ENCODE measurements at regions not wholly inside any gene's neighbourhood (a gene's known extent, or its start where the extent isn't known, plus 50 kb on each side); places are given as distances from the start of the nearest gene placed in this dataset.

DNA sequence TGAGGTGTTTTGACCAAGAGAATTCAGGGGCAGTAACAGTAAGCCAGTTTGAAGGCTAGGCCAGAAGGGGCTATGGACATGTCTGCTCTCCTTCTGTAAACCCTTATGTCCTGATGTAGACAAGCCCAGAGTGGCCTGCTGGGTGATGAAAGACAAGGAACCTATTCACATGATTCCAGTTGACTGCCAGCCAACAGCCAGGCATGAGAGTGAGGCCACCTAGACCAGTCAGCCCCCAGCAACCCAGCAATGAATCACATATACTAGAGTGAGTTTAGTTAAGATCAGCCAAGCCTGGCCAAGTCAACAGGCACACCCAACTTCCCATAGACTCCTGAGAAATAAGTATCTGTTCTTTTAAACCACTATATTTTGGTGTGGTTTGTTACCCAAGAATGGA lies 1889.7 kb upstream of the CELF4 start:
- TF ChIP-seq HDGF (IDR thresholded peaks at IDR 0.05): no peak
- TF ChIP-seq, protein P1, sequence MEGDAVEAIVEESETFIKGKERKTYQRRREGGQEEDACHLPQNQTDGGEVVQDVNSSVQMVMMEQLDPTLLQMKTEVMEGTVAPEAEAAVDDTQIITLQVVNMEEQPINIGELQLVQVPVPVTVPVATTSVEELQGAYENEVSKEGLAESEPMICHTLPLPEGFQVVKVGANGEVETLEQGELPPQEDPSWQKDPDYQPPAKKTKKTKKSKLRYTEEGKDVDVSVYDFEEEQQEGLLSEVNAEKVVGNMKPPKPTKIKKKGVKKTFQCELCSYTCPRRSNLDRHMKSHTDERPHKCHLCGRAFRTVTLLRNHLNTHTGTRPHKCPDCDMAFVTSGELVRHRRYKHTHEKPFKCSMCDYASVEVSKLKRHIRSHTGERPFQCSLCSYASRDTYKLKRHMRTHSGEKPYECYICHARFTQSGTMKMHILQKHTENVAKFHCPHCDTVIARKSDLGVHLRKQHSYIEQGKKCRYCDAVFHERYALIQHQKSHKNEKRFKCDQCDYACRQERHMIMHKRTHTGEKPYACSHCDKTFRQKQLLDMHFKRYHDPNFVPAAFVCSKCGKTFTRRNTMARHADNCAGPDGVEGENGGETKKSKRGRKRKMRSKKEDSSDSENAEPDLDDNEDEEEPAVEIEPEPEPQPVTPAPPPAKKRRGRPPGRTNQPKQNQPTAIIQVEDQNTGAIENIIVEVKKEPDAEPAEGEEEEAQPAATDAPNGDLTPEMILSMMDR (IDR thresholded peaks at IDR 0.05 in 2 of 3, conservative IDR thresholded peaks at IDR 0.05 in 1 of 3; ENCODE audit: control insufficient read depth in 2 of 3, extremely low read depth in 1 of 3, insufficient read depth in 1 of 3, low read depth in 3 of 3, low read length in 3 of 3): no peak
- TF ChIP-seq, protein P2, sequence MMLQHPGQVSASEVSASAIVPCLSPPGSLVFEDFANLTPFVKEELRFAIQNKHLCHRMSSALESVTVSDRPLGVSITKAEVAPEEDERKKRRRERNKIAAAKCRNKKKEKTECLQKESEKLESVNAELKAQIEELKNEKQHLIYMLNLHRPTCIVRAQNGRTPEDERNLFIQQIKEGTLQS (IDR thresholded peaks at IDR 0.05; ENCODE audit: borderline replicate concordance, extremely low read depth, low read depth, low read length): no peak

Measured in GM12878 (cell line).